Hepatic stellate cell (primary cell): ENCODE measurements at regions not wholly inside any gene's neighbourhood (a gene's known extent, or its start where the extent isn't known, plus 50 kb on each side); places are given as distances from the start of the nearest gene placed in this dataset.
"Not testable (repeated sequence)": the region's sequence is repeated elsewhere in the genome, so short reads cannot be mapped to it uniquely, and the experiment has no call there.

Experiments used
- DNase-seq: peaks from one replicate; pipeline ENCODE4 v3.0.0; 2011; ENCODE audit warnings: low spot score

DNA sequence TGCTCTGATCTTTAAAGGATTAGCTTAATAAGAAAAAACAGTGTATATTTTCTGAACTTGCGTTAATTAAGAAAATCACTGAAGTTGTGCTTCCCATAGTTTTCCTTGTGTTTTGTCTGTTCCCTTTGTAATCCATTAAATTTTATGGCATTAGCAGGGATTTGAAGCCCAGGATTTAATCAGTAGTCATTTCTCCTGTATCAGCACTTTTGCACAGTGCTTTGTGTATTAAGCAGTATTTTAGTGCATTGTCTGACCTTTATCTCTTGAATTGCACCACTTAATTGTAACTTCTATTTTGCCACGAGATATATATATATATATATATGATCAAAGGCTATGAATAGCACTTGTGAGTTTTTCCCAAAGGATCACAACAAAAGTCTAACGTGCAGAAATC, 133.7 kb downstream of the S1PR1 start:
- no peak for DNase-seq

DNA sequence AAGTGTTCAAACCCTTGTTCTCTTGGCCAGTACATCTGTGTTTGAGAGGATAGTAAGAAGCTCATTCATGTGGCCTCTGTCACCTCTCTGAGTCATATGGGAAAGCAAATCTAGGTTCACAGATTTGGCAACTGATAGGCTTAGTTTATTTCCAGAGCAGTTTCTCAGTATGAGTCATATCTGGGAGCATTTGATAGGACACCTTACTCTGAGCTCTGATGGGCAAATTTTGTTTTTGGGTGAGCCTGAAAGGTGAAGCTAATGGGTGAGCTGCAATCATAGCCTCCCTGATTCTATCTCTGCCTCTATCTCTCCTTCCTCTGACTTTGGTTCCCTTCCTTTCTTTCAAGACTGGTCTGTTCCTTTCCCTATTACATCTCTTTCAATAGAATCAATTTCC, 134.4 kb downstream of the S1PR1 start:
- peak; percentile 21 for DNase-seq

DNA sequence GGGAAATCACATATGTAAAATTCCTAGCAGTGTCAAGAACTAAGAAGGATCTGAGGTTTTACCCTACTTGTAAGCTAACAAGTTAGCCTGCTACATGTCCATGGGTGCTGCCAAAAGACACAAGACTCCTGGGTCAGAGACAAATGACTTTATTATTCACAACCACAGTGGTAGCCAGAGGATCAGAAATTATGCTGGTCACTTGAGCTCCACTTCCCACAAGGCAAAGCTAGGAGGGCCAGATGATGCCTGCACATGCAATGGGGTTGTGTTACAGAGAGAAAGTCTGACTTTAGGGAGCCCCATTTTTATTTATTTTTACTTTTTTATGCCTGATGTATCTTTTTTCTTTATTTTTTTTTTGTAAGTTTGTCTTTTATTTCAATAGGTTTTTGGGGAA, 136.8 kb downstream of the S1PR1 start:
- no peak for DNase-seq

DNA sequence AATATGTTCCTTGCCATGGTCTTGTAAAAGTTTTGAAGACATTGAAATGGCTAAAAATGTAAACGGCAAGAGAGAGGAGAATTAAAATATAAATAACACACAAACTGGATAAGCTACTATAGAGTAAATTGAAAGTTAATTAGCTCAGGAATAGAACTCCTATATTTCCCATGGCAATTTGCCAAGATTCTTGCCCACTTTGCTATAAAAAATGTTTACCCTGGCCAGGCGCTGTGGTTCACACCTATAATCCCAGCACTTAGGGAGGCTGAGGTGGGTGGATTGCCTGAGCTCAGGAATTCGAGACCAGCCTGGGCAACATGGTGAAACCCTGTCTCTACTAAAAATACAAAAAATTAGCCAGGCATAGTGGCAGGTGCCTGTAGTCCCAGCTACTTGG, 138.6 kb downstream of the S1PR1 start:
- not testable (repeated sequence) for DNase-seq

DNA sequence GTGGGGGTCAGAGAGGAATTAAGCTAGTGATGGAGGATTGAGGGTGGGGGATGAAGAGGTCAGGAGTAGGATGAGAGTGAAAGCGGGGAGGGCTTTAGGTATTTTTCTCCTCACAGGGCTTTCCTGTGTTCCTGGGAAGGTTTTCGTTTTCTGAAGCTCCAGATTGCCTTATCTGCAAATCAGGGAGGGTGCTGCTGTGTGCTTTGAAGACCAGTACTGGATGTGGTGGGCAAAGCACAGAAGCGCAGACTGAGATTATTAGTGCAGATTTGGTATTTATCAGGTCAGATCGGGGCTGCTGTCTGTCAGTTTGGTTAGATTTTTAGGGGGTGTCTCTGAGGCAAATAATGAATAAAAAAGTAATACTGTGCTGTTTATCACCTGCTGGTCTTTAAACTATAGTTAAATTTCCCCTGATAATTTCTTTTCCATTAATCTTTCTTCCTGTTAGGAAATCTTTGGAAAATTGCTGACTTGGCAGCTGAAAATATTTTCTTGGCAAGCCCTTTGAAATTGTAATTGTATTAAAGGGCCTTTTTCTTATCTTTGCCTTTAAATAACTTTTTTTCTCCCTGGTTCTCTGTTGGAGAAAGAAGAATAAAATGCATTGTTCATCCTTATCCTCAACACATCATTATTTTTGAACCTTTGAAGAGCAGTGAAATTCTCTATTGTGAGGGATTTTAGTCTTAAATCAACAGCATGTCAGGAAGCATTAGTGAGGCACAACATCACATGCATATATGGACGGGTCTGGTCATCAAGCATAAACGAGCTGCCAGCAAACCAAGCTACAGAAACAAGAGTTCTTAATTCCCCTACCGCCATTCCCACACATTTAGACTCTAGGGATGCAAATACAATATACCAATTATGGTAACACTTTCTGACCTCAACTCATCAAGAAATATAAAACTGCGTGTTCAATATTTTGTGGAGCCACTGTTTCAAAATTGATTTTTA, 139.6 kb downstream of the S1PR1 start:
- DNase-seq, result no peak

DNA sequence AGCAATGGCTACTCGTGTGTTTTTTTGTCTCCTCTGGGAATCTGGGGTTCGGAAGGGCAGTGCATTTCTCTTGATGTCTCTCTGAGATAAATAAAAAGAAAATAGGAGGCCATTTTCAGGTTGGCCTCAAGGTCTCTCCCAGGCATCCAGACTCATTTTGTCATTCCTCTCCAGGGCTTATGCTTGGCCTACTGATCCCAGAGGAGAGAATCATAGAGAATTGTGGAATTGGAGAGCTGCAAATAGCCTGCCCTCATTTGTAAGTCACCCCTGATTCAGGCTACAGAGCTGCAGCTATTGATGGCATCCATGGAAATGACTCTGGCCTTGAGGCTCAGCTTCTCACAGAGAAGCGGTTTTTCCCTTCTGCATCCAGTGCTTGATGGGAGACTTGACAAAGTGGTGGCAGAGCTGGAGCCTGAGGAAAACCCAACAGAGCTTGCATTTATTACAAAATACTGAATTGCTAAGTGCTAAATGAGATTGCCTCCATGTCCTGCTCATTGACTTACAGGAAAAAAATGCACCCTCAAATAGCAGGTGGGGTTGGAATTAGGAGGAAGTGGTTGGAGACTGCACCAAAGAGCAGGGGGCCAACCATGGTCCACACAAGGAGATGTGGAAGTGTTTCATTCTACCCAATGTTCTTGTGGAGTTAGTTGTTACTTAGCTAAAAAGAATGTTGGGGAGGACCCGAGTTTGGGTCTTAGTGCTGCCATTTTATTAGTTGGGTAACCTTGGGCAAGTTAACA, 140.4 kb downstream of the S1PR1 start:
- DNase-seq, result no peak

DNA sequence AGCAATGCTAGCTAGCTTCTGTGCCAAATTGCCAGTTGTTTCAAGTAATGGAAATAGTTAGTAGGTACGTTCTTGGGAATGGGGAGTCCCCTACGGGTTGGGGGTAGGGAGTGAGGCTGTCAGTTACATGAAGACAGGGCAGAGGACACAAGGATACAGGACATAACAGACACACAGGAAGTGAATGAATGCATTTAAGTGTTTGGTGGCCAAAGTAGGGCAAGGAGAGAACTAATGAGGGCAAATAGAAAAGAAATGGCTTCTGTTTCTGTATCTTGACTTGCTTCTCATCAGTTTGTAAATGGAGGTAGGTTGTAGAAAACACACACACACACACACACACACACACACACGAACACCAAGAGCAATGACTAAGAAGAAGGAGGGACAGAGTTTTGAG, 142.2 kb downstream of the S1PR1 start:
- DNase-seq, result no peak

DNA sequence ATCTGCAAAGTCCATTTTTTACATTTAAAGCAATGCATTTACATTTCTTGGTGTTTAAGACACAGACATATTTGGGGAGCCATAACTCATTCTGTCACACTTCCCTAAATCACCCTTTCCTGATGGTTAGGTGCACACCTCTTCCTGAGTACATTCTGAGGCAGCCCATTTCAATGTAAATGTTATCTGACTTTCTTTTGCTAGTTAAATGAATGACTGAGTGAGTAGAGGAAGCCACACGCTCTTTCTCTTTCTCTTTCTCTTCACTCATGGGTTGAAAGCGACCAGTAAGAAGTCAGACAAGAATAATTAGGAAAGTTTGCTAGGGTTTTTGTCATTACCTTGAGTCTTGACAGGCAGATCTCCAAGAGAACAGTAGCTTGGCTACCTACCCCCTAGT, 143.1 kb downstream of the S1PR1 start:
- DNase-seq, result no peak

DNA sequence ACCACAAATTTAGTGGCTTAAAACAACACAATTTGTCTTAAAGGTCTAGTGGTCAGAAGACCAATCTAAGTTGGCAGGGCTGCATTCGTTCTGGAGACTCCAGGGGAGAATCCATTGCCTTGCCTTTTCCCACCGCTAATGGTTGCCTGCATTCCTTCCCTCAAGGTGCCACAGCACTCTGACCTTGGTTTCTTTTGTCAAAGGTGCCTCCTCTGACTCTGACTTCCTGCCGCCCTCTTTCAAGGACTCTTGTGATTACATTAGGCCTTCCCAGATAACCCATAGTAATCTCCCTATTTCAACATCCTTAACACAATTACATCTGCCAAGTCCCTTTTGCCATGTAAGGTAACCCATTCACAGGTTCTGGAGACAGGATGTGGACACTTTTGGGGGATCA, 145.3 kb downstream of the S1PR1 start:
- no peak for DNase-seq

DNA sequence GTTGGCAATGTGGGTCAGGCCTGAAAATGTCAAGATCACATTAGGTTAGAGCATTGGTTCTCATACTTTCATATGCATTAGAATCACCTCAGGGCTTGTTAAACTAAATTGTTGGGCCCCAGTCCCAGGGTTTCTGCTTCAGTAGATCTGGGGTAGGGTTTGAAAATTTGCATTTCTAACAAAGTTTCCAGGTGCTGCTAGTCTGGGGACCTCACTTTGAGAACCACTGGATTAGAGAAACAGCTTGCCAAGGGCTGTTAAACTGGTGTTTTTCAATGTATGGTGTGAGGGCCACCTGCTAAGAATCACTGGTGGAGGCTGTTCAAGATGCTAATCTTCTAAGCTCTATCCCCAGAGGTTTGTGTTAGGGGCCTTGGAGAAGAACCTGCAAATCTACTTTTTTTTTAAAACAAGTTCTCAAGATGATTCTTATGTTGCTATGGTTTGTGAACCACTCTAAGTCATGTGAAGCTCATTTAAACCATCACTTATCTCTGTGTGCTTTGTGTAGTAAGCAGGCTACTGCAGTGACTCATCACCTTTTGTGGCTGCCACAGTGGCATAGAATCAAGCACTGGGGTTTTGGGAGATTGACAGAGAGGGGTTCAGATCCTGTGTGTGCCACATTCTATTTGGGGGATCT, 152.2 kb downstream of the S1PR1 start:
- DNase-seq, result no peak

DNA sequence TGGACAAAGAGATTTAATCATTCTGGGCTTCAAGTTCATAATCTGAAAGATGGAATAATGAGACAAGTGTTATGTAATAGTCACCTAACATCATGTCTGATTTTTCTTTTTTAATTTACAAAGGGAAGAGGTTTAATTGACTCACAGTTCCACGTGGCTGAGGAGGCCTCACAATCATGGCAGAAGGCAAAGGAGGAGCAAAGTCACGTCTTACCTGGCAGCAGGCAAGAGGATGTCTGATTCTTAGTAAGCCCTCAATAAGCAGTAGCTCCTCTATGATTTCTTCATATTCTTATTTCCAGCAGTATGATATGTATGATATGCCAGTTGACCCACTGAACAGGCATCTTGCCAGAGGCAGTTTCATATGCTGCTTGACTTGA, 152.7 kb downstream of the S1PR1 start:
- no peak for DNase-seq

DNA sequence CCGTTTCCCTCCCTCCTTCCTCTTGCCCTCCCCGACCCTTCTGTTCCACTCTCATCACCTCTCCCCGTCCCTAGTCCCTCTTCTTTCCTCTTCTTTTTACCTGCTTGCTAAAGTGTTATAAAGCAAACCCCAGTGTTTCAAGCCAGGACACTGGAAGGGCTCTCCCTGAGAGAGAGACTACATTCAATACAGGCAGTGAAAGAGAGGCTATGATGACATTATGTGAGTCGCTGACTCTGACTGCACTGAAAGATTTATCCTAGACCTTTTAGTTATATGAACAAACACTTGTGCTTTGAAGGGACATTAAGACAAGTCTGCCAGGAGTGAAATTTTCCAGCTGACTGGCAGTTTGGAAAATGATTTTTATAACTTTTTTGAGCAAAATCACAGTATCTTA, 155.7 kb downstream of the S1PR1 start:
- no peak for DNase-seq

DNA sequence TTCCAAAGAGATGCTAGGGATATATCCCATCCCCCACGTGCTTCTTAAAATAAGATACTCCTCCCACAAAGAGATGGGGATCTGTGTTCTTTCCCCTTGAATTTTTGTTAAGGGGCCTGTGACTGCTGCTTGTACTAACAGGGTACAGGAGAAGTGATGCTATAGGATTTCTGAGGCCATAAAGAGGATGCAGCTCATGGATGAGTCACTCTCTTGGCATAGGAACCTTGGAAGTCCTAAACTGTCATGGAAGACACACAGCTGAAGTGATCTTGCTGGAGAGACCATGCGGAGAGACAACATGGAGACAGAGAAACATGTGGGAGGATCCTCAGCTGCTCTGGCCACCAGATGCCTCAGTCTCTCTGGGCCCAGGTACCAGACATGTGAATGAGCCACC, 157.2 kb downstream of the S1PR1 start:
- no peak for DNase-seq

DNA sequence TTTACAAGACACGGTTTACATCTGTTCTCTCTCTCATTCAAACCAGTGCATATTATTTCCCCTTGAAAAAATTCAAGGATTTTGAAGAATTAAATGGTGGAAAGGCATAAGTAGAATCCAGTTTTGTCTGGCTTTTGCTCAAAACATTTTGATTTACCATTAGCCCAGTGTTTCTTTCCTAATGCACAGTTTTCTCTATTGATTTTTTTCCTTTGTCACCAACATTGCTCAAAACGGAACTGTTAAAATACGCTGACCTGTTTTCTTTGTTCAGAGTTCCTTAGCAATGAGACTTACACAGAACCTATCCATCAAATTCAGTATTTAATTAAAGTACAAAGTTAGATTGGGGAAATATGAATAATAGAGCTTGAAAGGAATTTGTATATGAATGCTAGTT, 162.4 kb downstream of the S1PR1 start:
- no peak for DNase-seq

DNA sequence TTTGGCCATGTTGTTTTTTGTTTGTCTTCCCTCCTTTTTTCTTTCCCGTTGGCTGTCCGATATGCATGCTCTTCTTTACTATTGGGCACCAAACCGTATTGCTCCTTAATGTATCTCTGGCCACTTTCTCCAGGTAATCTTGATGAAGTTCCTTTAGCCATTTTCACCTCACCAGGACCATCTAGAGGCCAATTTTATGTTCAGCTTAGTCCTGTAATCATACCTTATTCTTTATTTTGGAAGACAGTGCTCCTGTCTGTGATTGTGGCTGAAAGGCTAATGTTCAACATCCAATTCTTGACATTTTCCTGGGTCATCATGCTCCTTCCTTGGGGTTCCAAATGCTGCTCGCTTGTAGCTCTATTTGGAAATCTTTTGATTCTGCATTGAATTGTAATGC, 169.5 kb downstream of the S1PR1 start:
- DNase-seq, result no peak

DNA sequence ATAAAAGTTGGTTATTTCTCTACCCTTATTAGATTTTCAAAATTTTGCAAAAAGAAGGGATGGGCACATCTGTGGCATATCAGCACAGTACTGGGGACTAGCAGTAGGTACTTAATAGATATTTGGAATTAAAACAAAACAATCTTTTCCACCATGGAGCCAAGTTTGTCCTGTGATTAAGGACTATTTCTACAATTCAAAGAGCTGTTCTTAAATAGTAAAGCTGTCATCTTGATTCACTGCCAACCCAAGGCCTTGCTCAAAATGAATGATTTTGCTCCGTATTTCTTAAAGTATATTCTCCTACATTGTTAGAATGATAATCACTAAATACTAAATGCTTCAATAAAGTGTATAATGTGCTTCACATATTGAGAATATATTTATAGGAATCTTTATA, 169.9 kb downstream of the S1PR1 start:
- no peak for DNase-seq

DNA sequence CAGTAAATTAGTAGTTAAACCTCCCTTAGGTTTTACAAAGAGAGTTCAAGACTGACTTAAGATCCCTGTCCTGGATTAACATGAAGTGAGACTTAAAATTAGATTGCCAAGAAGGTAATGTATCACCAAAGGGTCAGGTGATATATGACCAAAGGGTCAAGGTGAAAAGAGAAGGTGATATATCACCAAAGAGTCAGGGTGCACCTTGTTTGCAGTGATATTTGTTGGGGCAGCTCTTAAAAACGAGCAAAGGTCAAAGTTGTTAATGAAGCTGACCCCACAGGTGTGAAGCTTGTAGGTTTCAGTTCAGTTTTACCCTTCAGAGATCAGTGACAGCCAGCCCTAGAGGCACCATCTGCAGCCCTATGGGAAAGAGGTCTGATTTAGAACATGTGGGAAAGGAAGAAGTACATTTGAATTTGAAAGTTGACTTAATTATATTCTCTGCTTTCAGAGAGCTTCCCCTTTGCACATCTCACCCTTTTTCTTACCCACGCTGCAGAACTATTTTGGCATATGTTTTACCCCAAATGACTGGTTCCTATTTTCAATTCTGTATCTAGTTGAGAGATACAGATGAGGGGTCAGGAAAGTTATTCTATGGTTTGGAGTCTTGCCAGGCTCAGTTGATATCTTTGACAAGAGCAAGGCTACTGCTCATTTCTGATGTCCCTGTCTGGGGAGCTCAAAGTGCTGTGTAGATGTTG, 170.8 kb downstream of the S1PR1 start:
- DNase-seq, result no peak

DNA sequence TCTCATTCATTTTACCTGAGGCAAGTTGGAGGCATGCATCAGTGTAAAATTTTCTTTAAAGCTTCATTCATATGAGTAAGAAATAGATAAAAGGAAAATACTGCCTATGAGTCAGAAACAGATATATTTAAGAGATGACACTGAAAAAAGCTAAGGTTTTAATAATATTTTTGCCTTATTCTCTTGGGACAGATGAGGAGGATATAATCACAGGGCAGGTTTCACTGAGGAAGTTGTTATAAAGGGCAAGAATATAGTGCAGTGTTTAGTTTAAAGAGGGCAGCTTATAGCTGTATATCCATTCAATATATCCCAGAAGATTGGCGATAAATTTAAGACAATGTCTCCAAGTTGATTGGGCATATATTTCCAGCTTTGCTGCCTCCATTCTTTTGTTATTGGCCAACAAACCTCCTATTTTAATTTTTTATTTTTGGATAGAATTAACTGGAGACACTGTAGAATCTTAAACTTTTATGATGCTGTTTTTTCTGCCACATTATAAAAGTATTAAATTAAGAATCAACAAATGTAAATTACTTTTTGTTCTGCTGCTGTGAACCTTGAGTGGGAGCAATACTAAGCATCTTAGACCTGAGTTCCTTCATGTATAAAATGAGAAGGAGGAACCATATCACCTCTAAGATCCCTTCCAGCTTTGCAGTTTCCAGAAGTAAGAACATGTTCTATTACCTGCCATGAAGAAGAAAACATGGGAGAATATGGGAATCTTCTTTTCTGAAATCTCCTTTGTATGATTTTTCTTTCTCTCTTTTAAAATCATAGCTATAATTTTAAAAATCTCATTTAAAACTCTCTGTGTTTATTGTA, 171.6 kb downstream of the S1PR1 start:
- DNase-seq, result no peak

DNA sequence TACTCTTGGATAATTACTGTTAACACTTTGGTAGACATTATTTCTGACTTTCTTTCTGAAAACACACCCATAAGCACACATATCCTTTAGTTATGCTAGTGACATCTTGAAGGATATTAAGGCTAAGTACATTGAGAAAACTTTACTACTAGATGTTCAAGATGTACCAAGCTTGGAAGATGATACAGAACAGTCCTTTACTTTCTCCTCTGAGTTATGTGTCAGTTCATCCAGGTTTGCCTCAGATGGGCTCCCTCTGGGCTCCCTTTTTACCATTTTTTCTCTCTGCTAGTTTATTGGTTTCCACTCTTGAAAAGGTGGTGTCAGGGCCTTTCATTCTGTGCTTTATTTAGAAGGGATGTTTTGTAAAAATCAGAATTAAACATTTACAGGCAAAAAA, 172.3 kb downstream of the S1PR1 start:
- DNase-seq, result no peak

DNA sequence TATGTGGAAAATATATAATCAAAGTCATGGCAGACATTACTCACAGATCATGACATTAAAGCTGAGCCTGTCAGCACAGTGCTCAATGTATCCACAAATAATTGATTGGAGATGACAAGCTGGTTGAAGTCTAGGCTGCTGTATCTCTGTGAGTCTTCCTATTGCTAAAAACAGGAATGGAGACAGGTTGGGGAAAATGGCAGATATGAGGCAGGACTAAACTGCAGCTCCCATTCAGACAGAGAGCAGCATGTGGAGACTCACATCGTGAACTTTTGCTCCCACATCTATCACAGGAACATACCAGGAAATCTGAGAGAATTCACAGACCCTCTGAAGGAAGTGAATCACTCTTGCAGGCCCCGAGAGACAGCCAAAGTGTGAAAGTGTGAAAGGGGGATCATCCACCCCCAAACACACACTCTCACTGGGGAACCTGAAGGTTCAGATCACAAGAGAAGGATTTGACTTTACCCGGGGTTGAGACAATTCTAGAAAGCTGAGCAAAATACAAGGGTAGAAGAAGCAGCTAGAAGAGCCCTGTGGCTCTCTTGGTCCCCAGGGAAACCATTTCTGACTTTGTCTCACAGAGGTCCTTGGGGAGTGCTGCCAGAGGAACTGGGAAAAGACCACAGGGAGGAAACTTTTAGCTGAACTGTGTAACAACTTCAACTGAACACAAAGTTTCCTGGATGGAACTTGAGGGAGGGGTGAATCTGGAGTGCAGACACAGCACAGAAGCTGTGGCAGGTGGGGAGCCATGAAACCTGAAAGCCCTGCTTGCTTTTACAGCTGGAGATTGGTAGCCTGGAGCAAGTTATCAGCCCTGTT, 173.4 kb downstream of the S1PR1 start:
- no peak for DNase-seq

DNA sequence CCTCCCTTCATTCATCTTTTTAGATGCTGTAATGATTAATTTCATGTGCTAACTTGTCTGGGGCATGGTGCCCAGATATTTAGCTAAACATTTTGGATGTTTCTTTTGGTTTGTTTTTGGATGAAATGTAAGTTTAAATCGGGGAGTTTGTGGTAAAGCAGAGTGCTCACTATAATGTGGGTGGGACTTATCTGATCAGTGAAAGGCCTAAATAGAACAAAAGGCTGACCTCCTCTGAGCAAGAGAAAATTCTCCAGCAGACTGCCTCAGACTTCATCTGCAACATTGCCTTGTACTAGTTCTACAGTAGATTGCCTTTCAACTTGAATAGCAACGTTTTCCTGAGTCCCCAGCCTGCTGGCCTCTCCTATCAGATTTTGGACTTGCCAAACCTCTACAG, 183.6 kb downstream of the S1PR1 start:
- no peak for DNase-seq
